Heart right ventricle (tissue), 16 donors: ENCODE measurements at regions not wholly inside any gene's neighbourhood (a gene's known extent, or its start where the extent isn't known, plus 50 kb on each side); places are given as distances from the start of the nearest gene placed in this dataset.
A peak's percentile ranks its signal among the peaks of the same experiment; 100 is the strongest.

Experiments used
- ATAC-seq, 8 donors: fragments of 200-7000 bp; cut with Tn5 transposase; one replicate each; pipeline ENCODE4 v1.9.1; 2020; ENCODE audit warnings: mild to moderate bottlenecking in 8 of 8, moderate library complexity in 8 of 8, moderate number of reproducible peaks in 1 of 8
- DNase-seq, 2 donors: peaks; one replicate each; pipeline ENCODE4 v3.0.0-alpha.2; 2020
- H3K27ac ChIP-seq, 10 donors: fragments of 200-600 bp; sonication (generic) in 2 of 10; one replicate each; pipeline versions ENCODE4 v1.5.0 to v1.8.0; 2020 to 2022; ENCODE audit warnings: mild to moderate bottlenecking in 3 of 10
- H3K27me3 ChIP-seq, 7 donors: fragments of 200-600 bp; one replicate each; pipeline ENCODE4 v1.8.0; 2021 to 2022; ENCODE audit warnings: mild to moderate bottlenecking in 2 of 7
- H3K36me3 ChIP-seq, 9 donors: fragments of 200-600 bp; sonication (generic) in 1 of 9; one replicate each; pipeline versions ENCODE4 v1.5.0 to v1.8.0; 2020 to 2022; ENCODE audit warnings: mild to moderate bottlenecking in 2 of 9
- H3K4me1 ChIP-seq, 9 donors: fragments of 200-600 bp; sonication (generic) in 1 of 9; one replicate each; pipeline versions ENCODE4 v1.5.0 to v1.8.0; 2020 to 2022; ENCODE audit warnings: mild to moderate bottlenecking in 4 of 9
- H3K4me3 ChIP-seq, 10 donors: fragments of 200-600 bp; sonication (generic) in 2 of 10; one replicate each; pipeline versions ENCODE4 v1.5.0 to v1.8.0; 2020 to 2022; ENCODE audit warnings: mild to moderate bottlenecking in 7 of 10, moderate library complexity in 2 of 10
- H3K9me3 ChIP-seq, 11 donors: fragments of 200-600 bp in 10 of 11; sonication (generic) in 2 of 11; one replicate each; pipeline versions ENCODE4 v1.5.0 to v1.8.0; 2013 to 2022; ENCODE audit warnings: mild to moderate bottlenecking in 2 of 11, control low read depth in 1 of 11, moderate library complexity in 1 of 11
- CTCF ChIP-seq, 9 donors: fragments of 200-600 bp; sonication (generic) in 2 of 9; IDR thresholded peaks; one replicate each; pipeline versions ENCODE4 v1.5.0 to v1.8.0; 2021 to 2022; ENCODE audit warnings: antibody characterized with exemption in 9 of 9, mild to moderate bottlenecking in 5 of 9, moderate library complexity in 1 of 9
- WGBS, 2 donors: extraction: QIAGEN DNeasy Blood & Tissue Kit; methylation state at CpG; one replicate each; pipeline ENCODE4 v1.1.7; 2013; ENCODE audit warnings: inconsistent platforms in 1 of 2; 5-methylcytosine and 5-hydroxymethylcytosine counted together
- intact Hi-C, 10 donors: fragments of 100-400 bp; cut with DNase I; formaldehyde crosslinking; loops; one replicate each; pipeline versions ENCODE4 v1.11.1 to v1.14.2; 2022
- donor health status: Arrhythmogenic right ventricular cardiomyopathy.
- donor health status: ischemic (EF 13 %, LVEDD 7.1; RV severe dilation, severe dysfunction).
- donor health status: healthy with polysubstance abuse.
- donor health status: DM: no; HTN: yes; CAD: no.
- donor health status: DM: no; HTN: no; CAD: no.
- donor health status: ischemic (EF 25% LVEDD 6.9; RV normal size, moderate dysfunction).
- donor health status: ischemic (EF 25% LVEDD 5.7; RV mildly dilated, moderate dysfunction).
- donor health status: healthy.
- donor health status: DM: yes; HTN: yes; CAD: no.
- donor health status: Ischemic cardiomyopathy.
- donor health status: ischemic (EF 35%, LVEDD 5.7; RV mildly dilated, moderate dysfunction).
- donor health status: nonischemic (EF 11% LVEDD 7.7; RV severe dilation, severe dysfunction).
- donor health status: DM: yes; HTN: yes; CAD: no.
- donor health status: PGD.
- donor health status: ischemic (EF 29% LVEDD 5.4; RV normal size, mild dysfunction).
- donor health status: nonischemic (EF 23%, LVEDD 6.1; RV moderate dilation, normal function).

GRCh38 chr18:22844628-22845027 lies 88.5 kb upstream of the RBBP8 start:
- DNase-seq = no peak
- ATAC-seq = no peak
- Histone ChIP-seq H3K27ac (no peak overlapping the region), H3K4me3 (no peak overlapping the region), H3K4me1 (no peaks in the 10 kb centered on the region), H3K36me3 (no peaks in the 10 kb centered on the region), H3K9me3 (no peaks in the 10 kb centered on the region), H3K27me3 (peaks cover 0 to 4% (median 0%) of the 10 kb centered on the region in 7 donors)
- no peak for TF ChIP-seq CTCF (IDR thresholded peaks at IDR 0.05)
- intact Hi-C loops = no loop called here
- 90 to 94% methylated on average over 2 of the region's 2 CpGs for WGBS, 2 donors

- TF ChIP-seq CTCF (IDR thresholded peaks at IDR 0.05) = peak in 7 of 9 donors; percentile 30 to 60 (median 43)
- H3K27ac ChIP-seq = no peak overlapping the region
- H3K4me3 ChIP-seq = no peak overlapping the region
- H3K27me3 ChIP-seq = no peaks in the 10 kb centered on the region
- DNase-seq (no peak), ATAC-seq (no peak)
- intact Hi-C loops = no loop called here
- 26% methylated on average over 6 of the region's 6 CpGs for WGBS, 2 donors
- no peaks in the 10 kb centered on the region for H3K4me1 ChIP-seq
- no peaks in the 10 kb centered on the region for H3K9me3 ChIP-seq
- H3K36me3 ChIP-seq = no peaks in the 10 kb centered on the region
Observed at GRCh38 chr18:22846088-22846683, 86.9 kb upstream of the RBBP8 start.

- Histone ChIP-seq H3K27ac (no peak overlapping the region), H3K4me1 (no peaks in the 10 kb centered on the region), H3K27me3 (no peaks in the 10 kb centered on the region), H3K36me3 (no peaks in the 10 kb centered on the region), H3K9me3 (no peaks in the 10 kb centered on the region), H3K4me3 (no peak overlapping the region)
- no peak for TF ChIP-seq CTCF (IDR thresholded peaks at IDR 0.05)
- DNase-seq (no peak), ATAC-seq (no peak)
- intact Hi-C loops = no loop called here
Observed at GRCh38 chr18:22846697-22847096, 86.4 kb upstream of the RBBP8 start.

- H3K4me1 ChIP-seq = no peaks in the 10 kb centered on the region
- no peak for ATAC-seq
- H3K36me3 ChIP-seq = no peaks in the 10 kb centered on the region
- H3K27ac ChIP-seq = no peak overlapping the region
- no peaks in the 10 kb centered on the region for H3K27me3 ChIP-seq
- no peak for TF ChIP-seq CTCF (IDR thresholded peaks at IDR 0.05)
- intact Hi-C loops = no loop called here
- no peak for DNase-seq
- no peaks in the 10 kb centered on the region for H3K9me3 ChIP-seq
- no peak overlapping the region for H3K4me3 ChIP-seq
Observed at GRCh38 chr18:22847392-22847791, 85.7 kb upstream of the RBBP8 start.
